CD4-positive, alpha-beta memory T cell (primary cell): ENCODE measurements at regions not wholly inside any gene's neighbourhood (a gene's known extent, or its start where the extent isn't known, plus 50 kb on each side); places are given as distances from the start of the nearest gene placed in this dataset.

ENCODE experiments used
- CTCF ChIA-PET: fragments of 350-600 bp; sonication (Branson Sonifier 250); formaldehyde crosslinking; loops from one replicate; lab custom pipeline; 2021; ENCODE audit warnings: inconsistent platforms; ENCODE audit not compliant: partially characterized antibody; lab: Charles Lee
- POLR2A ChIA-PET: fragments of 350-600 bp; sonication (Branson Sonifier 250); formaldehyde crosslinking; loops from one replicate; lab custom pipeline; 2021; ENCODE audit not compliant: partially characterized antibody; lab: Charles Lee
- DNase-seq, 5 donors: peaks; one replicate each; pipeline versions ENCODE4 v3.0.0 to v3.0.0-alpha.2; 2020 to 2022; ENCODE audit warnings: mixed read lengths in 1 of 5
- H3K27ac ChIP-seq: one replicate; pipeline ENCODE4 v1.7.0; 2013; ENCODE audit warnings: low read depth, low read length
- H3K27me3 ChIP-seq: 2 replicates; pipeline ENCODE4 v1.7.0; 2013; ENCODE audit warnings: mild to moderate bottlenecking, low read length, moderate library complexity; ENCODE audit not compliant: insufficient read depth
- H3K36me3 ChIP-seq: 2 replicates; pipeline ENCODE4 v1.7.0; 2013; ENCODE audit warnings: mild to moderate bottlenecking, low read length, moderate library complexity; ENCODE audit not compliant: insufficient read depth
- H3K4me1 ChIP-seq: 2 replicates; pipeline ENCODE4 v1.7.0; 2013; ENCODE audit warnings: mild to moderate bottlenecking, low read length, moderate library complexity; ENCODE audit not compliant: insufficient read depth
- H3K4me3 ChIP-seq, 2 donors: one replicate each; pipeline ENCODE4 v1.7.0; 2013; ENCODE audit warnings: low read length in 2 of 2, mild to moderate bottlenecking in 1 of 2
- H3K9me3 ChIP-seq, 2 donors: one replicate each; pipeline ENCODE4 v1.7.0; 2013; ENCODE audit warnings: low read length in 2 of 2, control low read depth in 1 of 2; ENCODE audit not compliant: control insufficient read depth in 1 of 2
- H3K27ac Mint-ChIP-seq, 7 donors: one replicate each; pipeline ENCODE4 v1.8.0; 2020 to 2021; ENCODE audit warnings: mixed read lengths in 7 of 7, mild to moderate bottlenecking in 6 of 7, inconsistent platforms in 3 of 7, moderate library complexity in 3 of 7
- H3K27me3 Mint-ChIP-seq, 2 donors: one replicate each; pipeline ENCODE4 v1.8.0; 2020 to 2021; ENCODE audit warnings: mixed read lengths in 2 of 2
- H3K36me3 Mint-ChIP-seq, 2 donors: one replicate each; pipeline ENCODE4 v1.8.0; 2020 to 2021; ENCODE audit warnings: mixed read lengths in 2 of 2, inconsistent platforms in 1 of 2, mild to moderate bottlenecking in 1 of 2
- H3K4me1 Mint-ChIP-seq, 4 donors: one replicate each; pipeline ENCODE4 v1.8.0; 2020 to 2021; ENCODE audit warnings: mixed read lengths in 4 of 4, mild to moderate bottlenecking in 1 of 4
- H3K4me3 Mint-ChIP-seq, 8 donors: one replicate each; pipeline ENCODE4 v1.8.0; 2020 to 2021; ENCODE audit warnings: mixed read lengths in 8 of 8, mild to moderate bottlenecking in 7 of 8, moderate library complexity in 6 of 8, inconsistent platforms in 3 of 8
- H3K9me3 Mint-ChIP-seq, 8 donors: one replicate each; pipeline ENCODE4 v1.8.0; 2020 to 2021; ENCODE audit warnings: mixed read lengths in 8 of 8, mild to moderate bottlenecking in 5 of 8, inconsistent platforms in 3 of 8, moderate library complexity in 1 of 8
- intact Hi-C: fragments of 100-400 bp; cut with micrococcal nuclease; formaldehyde crosslinking; loops from one replicate; pipeline ENCODE4 v1.15.1; 2023

DNA sequence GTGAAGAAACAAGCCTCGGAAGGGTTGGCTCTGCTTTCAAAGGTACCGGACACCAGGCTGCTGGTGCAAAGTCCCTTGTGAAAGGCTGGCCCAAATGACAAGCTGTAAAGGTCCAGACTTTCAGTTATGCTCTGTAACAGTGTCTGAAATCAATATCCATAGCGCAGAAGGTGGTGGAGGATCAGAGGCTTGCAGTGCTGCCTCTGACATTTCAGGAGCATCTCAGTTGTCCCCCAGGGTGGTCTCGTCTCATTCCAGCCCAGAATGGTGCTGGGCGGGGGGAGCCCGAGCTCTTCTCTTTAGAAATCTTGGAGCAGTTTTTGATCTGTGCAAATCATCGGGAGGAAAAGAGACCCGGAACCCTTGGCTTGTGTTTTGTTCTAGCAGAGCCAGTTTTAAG lies 402.3 kb upstream of the RGMA start:
- ChIA-PET POLR2A (no interaction called here), CTCF (no interaction called here)
- Histone ChIP-seq H3K27me3 (no peaks in the 10 kb centered on the region), H3K27ac (no peak overlapping the region), H3K9me3 (no peaks in the 10 kb centered on the region), H3K4me3 (no peak overlapping the region), H3K36me3 (no peaks in the 10 kb centered on the region), H3K4me1 (no peaks in the 10 kb centered on the region)
- H3K9me3 Mint-ChIP-seq: no peaks in the 10 kb centered on the region
- no peak for DNase-seq
- H3K27me3 Mint-ChIP-seq: peaks cover 0 to 4% of the 10 kb centered on the region in 2 donors
- no peak overlapping the region for H3K27ac Mint-ChIP-seq
- no peaks in the 10 kb centered on the region for H3K36me3 Mint-ChIP-seq
- H3K4me1 Mint-ChIP-seq: no peaks in the 10 kb centered on the region
- intact Hi-C loops: no loop called here
- no peak overlapping the region for H3K4me3 Mint-ChIP-seq

DNA sequence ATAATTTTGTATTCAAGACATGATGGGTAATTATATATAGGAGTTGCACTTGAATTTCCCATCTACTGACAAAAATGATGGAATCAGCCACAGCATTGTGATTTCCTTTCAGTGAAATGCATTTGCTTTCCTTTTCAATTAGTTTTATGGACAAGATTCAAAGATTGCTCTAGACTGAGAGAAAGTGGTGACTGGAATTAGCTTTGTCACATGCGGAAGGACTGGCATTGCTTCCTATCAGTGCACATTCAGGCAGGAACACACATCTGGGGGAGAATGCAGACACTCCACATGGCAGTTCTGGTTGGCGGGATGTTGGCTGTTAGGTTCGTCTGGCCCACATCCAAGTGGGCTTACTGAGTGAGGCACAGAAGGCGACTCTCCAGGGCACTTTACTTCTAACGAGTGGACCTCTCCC lies 399.3 kb upstream of the RGMA start:
- no peaks in the 10 kb centered on the region for H3K9me3 ChIP-seq
- no peaks in the 10 kb centered on the region for H3K27me3 ChIP-seq
- DNase-seq: no peak
- ChIA-PET POLR2A (no interaction called here), CTCF (no interaction called here)
- Mint-ChIP-seq H3K27me3 (peaks cover 2 to 3% of the 10 kb centered on the region in 2 donors), H3K36me3 (no peaks in the 10 kb centered on the region), H3K9me3 (no peaks in the 10 kb centered on the region), H3K4me1 (no peaks in the 10 kb centered on the region), H3K27ac (no peak overlapping the region), H3K4me3 (no peak overlapping the region)
- H3K27ac ChIP-seq: no peak overlapping the region
- no peaks in the 10 kb centered on the region for H3K4me1 ChIP-seq
- intact Hi-C loops: no loop called here
- no peaks in the 10 kb centered on the region for H3K36me3 ChIP-seq
- no peak overlapping the region for H3K4me3 ChIP-seq

DNA sequence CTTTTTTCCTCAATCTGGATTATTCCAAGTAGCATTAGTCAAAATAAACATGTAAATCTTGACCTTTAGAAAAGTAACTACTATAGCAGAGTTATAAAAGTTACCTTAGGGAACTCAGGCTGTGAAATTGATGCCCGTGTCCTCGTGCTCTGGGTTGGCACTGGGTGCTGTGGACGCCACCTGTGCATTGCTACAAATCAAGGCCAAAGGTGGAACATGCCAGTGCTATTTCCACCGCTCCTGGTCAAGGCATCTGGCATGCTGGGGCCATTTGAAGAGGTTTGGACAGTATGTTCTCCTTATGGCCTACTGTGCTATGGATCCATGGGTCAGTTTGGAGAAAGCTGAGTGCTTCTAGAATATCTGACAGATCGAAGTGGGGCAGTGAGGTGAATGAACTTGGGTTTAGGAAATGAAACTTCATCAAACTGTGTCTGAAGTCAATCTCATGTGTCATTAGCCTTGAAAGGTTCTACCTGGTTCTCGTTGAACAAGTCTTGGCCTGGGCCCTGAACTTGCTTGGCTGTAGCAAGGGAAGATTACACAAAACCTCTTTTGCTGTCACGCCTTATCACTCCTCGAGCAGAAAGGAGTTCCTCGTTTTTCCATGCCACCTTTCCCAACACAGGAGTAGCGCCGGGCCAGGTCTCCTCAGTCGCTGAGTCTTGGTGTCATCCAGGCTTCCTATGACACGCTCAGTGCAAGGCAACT lies 397.6 kb upstream of the RGMA start:
- no peaks in the 10 kb centered on the region for H3K36me3 Mint-ChIP-seq
- no peak overlapping the region for H3K27ac Mint-ChIP-seq
- Histone ChIP-seq H3K4me1 (no peaks in the 10 kb centered on the region), H3K27ac (no peak overlapping the region), H3K36me3 (no peaks in the 10 kb centered on the region), H3K9me3 (no peaks in the 10 kb centered on the region), H3K27me3 (no peaks in the 10 kb centered on the region), H3K4me3 (no peak overlapping the region)
- no peak for DNase-seq
- no peaks in the 10 kb centered on the region for H3K9me3 Mint-ChIP-seq
- H3K4me1 Mint-ChIP-seq: no peaks in the 10 kb centered on the region
- ChIA-PET CTCF (no interaction called here), POLR2A (no interaction called here)
- intact Hi-C loops: no loop called here
- no peak overlapping the region for H3K4me3 Mint-ChIP-seq
- H3K27me3 Mint-ChIP-seq: peaks cover 0 to 3% of the 10 kb centered on the region in 2 donors

DNA sequence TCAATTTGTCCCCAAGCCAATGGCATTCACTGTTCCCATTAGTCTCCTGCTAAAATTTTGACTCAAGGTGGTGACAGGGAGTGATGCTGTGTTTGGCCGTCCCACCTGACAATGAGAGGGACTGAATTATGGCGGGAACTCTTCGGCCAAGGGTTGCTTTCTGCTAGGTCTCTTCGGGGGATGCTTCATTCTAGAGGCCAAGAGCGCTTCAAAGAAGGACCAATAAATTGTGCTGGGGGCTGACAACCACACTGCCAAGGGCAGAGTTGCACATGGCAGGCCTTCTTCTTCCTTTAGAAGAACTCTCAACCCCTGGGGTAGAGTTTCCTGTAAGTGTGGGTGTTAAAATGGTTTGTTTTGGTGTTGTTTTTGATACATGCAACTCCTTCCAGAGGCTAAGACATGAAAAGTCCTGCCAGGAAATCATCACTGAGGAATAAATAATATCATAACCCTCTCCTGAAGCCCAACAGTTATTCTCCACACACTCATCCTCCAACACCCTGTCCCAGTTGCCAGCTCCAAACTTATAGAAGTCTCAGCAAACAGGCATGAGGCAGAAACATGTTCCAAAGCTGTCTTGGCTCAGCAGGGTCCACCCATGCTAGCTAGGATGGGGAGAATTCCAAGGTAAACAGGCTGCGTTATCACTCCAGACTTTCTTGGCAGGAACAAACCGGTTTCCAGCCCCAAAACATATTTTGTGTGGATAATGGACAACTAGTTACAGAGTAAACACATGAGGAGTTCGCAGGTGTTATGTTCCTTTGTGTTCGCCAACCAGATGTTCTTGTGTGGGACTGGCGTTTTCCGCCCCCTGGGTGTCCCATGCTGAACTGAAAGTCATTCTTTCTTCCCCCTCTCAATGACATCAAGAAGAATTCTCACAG lies 396.7 kb upstream of the RGMA start:
- H3K4me1 ChIP-seq: no peaks in the 10 kb centered on the region
- no peaks in the 10 kb centered on the region for H3K36me3 ChIP-seq
- Mint-ChIP-seq H3K4me3 (no peak overlapping the region), H3K27ac (no peak overlapping the region), H3K27me3 (peaks cover 0 to 3% of the 10 kb centered on the region in 2 donors), H3K9me3 (no peaks in the 10 kb centered on the region), H3K4me1 (no peaks in the 10 kb centered on the region), H3K36me3 (no peaks in the 10 kb centered on the region)
- no peak overlapping the region for H3K4me3 ChIP-seq
- CTCF ChIA-PET: no interaction called here
- no peak for DNase-seq
- H3K27ac ChIP-seq: no peak overlapping the region
- H3K27me3 ChIP-seq: no peaks in the 10 kb centered on the region
- H3K9me3 ChIP-seq: no peaks in the 10 kb centered on the region
- intact Hi-C loops: no loop called here
- POLR2A ChIA-PET: no interaction called here

DNA sequence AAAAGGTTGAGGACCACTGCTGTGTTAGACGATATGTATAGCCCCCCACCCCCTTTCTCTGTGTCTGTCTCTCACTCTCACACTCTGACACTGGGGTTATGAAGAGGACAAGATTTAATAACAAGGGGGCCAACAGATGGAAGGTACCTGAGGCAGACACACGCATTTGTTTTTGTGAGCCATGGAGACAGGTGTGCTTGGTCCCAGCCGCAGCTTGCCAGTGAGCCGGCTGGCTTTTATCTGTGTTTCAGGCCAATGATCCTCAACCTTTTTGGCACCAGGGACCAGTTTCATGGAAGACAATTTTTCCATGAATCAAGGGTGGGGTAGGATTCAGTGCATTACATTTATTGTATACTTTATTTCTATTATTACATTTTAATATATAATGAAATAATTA lies 394.9 kb upstream of the RGMA start:
- intact Hi-C loops: no loop called here
- H3K4me3 Mint-ChIP-seq: no peak overlapping the region

DNA sequence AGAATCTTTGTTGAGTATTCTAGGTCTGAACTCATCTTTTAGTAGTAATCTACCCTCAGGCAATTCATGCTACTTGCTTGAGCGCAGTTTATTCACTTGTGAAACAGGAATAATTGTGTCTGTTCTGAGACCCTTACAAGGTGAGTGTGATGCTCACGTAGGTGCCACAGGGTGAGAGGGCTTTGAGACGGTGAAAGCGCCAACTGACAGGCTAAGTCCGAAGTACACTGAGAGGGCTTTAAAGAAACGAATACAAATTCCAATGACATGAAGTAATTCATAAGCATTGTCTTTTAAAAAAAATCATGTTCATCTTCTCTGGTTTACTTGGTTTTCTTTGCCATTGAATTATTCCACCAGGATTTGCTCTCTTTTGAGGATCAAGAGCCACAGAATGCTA lies 393.7 kb upstream of the RGMA start:
- no peaks in the 10 kb centered on the region for H3K9me3 ChIP-seq
- Mint-ChIP-seq H3K27me3 (peaks cover 3 to 4% of the 10 kb centered on the region in 2 donors), H3K4me1 (no peaks in the 10 kb centered on the region), H3K36me3 (no peaks in the 10 kb centered on the region), H3K9me3 (peaks cover 0 to 1% (median 0%) of the 10 kb centered on the region in 8 donors), H3K4me3 (no peak overlapping the region), H3K27ac (no peak overlapping the region)
- DNase-seq: no peak
- no peak overlapping the region for H3K27ac ChIP-seq
- no peak overlapping the region for H3K4me3 ChIP-seq
- intact Hi-C loops: no loop called here
- no peaks in the 10 kb centered on the region for H3K4me1 ChIP-seq
- H3K27me3 ChIP-seq: no peaks in the 10 kb centered on the region
- ChIA-PET POLR2A (no interaction called here), CTCF (no interaction called here)
- no peaks in the 10 kb centered on the region for H3K36me3 ChIP-seq

More for the DNA sequence above, 394.9 kb upstream of the RGMA start:
- Histone ChIP-seq H3K27ac (no peak overlapping the region), H3K36me3 (no peaks in the 10 kb centered on the region), H3K27me3 (no peaks in the 10 kb centered on the region), H3K4me1 (no peaks in the 10 kb centered on the region), H3K4me3 (no peak overlapping the region), H3K9me3 (no peaks in the 10 kb centered on the region)
- Mint-ChIP-seq H3K4me1 (no peaks in the 10 kb centered on the region), H3K36me3 (no peaks in the 10 kb centered on the region), H3K27me3 (peaks cover 0 to 3% of the 10 kb centered on the region in 2 donors), H3K27ac (no peak overlapping the region), H3K9me3 (no peaks in the 10 kb centered on the region)
- CTCF ChIA-PET: no interaction called here
- POLR2A ChIA-PET: no interaction called here
- DNase-seq: no peak

DNA sequence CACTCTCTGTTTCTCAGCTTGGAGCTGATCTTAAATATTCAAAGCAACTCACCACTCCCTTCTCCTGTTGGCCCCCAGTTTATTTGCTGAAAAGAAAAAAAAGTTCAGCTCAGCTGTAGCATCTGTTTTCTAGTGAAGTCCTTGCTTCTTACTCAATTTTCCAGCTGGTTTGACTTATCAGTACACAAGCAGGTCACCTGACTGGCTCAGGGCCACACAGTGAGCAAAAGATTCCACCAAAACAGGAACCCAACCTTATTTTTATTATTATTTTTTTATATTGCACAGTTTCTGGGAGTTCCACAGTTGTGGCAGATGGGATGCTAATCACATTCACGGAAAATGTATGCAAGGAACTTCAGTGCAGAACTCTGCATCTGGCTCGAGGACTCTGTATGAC lies 390.7 kb upstream of the RGMA start:
- no peak for DNase-seq
- H3K36me3 ChIP-seq: no peaks in the 10 kb centered on the region
- H3K4me3 ChIP-seq: no peak overlapping the region
- H3K27me3 ChIP-seq: no peaks in the 10 kb centered on the region
- no peaks in the 10 kb centered on the region for H3K9me3 ChIP-seq
- CTCF ChIA-PET: no interaction called here
- Mint-ChIP-seq H3K9me3 (peaks cover 0 to 1% (median 0%) of the 10 kb centered on the region in 8 donors), H3K27me3 (peaks cover 3 to 4% of the 10 kb centered on the region in 2 donors), H3K36me3 (no peaks in the 10 kb centered on the region), H3K27ac (no peak overlapping the region), H3K4me3 (no peak overlapping the region), H3K4me1 (no peaks in the 10 kb centered on the region)
- intact Hi-C loops: no loop called here
- no peaks in the 10 kb centered on the region for H3K4me1 ChIP-seq
- POLR2A ChIA-PET: no interaction called here
- H3K27ac ChIP-seq: no peak overlapping the region
